HCT116 (cell line): ENCODE measurements at regions not wholly inside any gene's neighbourhood (a gene's known extent, or its start where the extent isn't known, plus 50 kb on each side); places are given as distances from the start of the nearest gene placed in this dataset.

Experiments used
- ATAC-seq: fragments of 200-7000 bp; cut with Tn5 transposase; 2 replicates; pipeline ENCODE4 v1.9.1; 2020; ENCODE audit warnings: mild to moderate bottlenecking, moderate library complexity
- BruUV-seq: library from RNA; stranded (reverse); fragments of 400-500 nt; replicated peaks from 2 replicates; lab custom pipeline; 2021; lab: Mats Ljungman, UMichigan
- CTCF ChIA-PET: fragments of 300-600 bp; sonication (Branson Sonifier 250); formaldehyde crosslinking; loops from one replicate; lab custom pipeline; 2021; ENCODE audit warnings: antibody characterized with exemption; lab: Charles Lee
- POLR2A ChIA-PET: fragments of 300-600, 350-600 bp; sonication (Branson Sonifier 250); formaldehyde crosslinking; loops from one replicate; lab custom pipeline; 2021; ENCODE audit warnings: antibody characterized with exemption; lab: Charles Lee
- RAD21 ChIA-PET, 2 experiments: fragments of 300-600 bp; sonication (Branson Sonifier 250); formaldehyde crosslinking; loops; one replicate each; lab custom pipeline; 2023; ENCODE audit warnings: low total read pairs in 2 of 2; ENCODE audit not compliant: uncharacterized antibody in 2 of 2, unreplicated experiment in 2 of 2, low non-redundant PET in 1 of 2; lab: Charles Lee
- DNase-seq: peaks from one replicate; pipeline ENCODE4 v3.0.0-alpha.2; 2010; ENCODE audit warnings: low read depth, low spot score
- H2AFZ ChIP-seq: fragments of 200-600 bp; shearing (Covaris generic), sonication (generic); 2 replicates; pipeline ENCODE4 v1.6.1; 2017; ENCODE audit warnings: low read depth, mixed run types, mixed read lengths, antibody characterized with exemption, low read length; ENCODE audit not compliant: poor library complexity, severe bottlenecking
- H3K27ac ChIP-seq: 2 replicates; pipeline ENCODE4 v1.5.1; 2012; ENCODE audit warnings: low read depth, low read length
- H3K27me3 ChIP-seq: fragments of 200-600 bp; sonication (generic); 2 replicates; pipeline ENCODE4 v1.6.1; 2016; ENCODE audit warnings: mixed run types, low read length, mixed read lengths; ENCODE audit not compliant: insufficient read depth
- H3K36me3 ChIP-seq, 2 experiments: fragments of 200-500 bp in 1 of 2; fragments of 200-600 bp in 1 of 2; sonication (Bioruptor generic) in 1 of 2; sonication (generic) in 1 of 2; 2 replicates each; pipeline versions ENCODE4 v1.5.1 to v1.6.1; 2014 to 2016; ENCODE audit warnings: low read length in 2 of 2, inconsistent platforms in 1 of 2, mixed read lengths in 1 of 2, mixed run types in 1 of 2; ENCODE audit not compliant: insufficient read depth in 2 of 2, control insufficient read depth in 1 of 2
- H3K4me1 ChIP-seq, 2 experiments: fragments of 200-600 bp in 1 of 2; sonication (generic) in 1 of 2; 2 replicates each; pipeline versions ENCODE4 v1.5.1 to v1.6.1; 2012 to 2017; ENCODE audit warnings: low read length in 2 of 2, inconsistent platforms in 1 of 2, mild to moderate bottlenecking in 1 of 2, mixed read lengths in 1 of 2, mixed run types in 1 of 2, moderate library complexity in 1 of 2; ENCODE audit not compliant: insufficient read depth in 2 of 2, control insufficient read depth in 1 of 2
- H3K4me2 ChIP-seq: fragments of 200-600 bp; sonication (generic); 2 replicates; pipeline ENCODE4 v1.6.1; 2017; ENCODE audit warnings: mixed run types, low read length, mixed read lengths
- H3K4me3 ChIP-seq, 2 experiments: fragments of 200-600 bp in 1 of 2; sonication (generic) in 1 of 2; replicated peaks in 1 of 2; 2 replicates each; pipeline ENCODE4 v1.5.1; 2011 to 2016; ENCODE audit warnings: low read length in 2 of 2, control low read depth in 1 of 2, low read depth in 1 of 2, mild to moderate bottlenecking in 1 of 2, mixed read lengths in 1 of 2, mixed run types in 1 of 2
- H3K79me2 ChIP-seq: fragments of 200-600 bp; sonication (generic); 2 replicates; pipeline ENCODE4 v1.6.1; 2017; ENCODE audit warnings: mild to moderate bottlenecking, mixed run types, low read length, moderate library complexity, mixed read lengths; ENCODE audit not compliant: insufficient read depth
- H3K9ac ChIP-seq: fragments of 200-600 bp; sonication (generic); 2 replicates; pipeline ENCODE4 v1.6.1; 2016; ENCODE audit warnings: low read length, mixed read lengths
- H3K9me2 ChIP-seq: fragments of 200-600 bp; sonication (generic), shearing (Covaris generic); 2 replicates; pipeline ENCODE4 v1.6.1; 2017; ENCODE audit warnings: mixed run types, mild to moderate bottlenecking, moderate library complexity; ENCODE audit not compliant: insufficient read depth
- H3K9me3 ChIP-seq, 2 experiments: fragments of 200-500 bp in 1 of 2; fragments of 200-600 bp in 1 of 2; sonication (Bioruptor generic) in 1 of 2; sonication (generic) in 1 of 2; 2 replicates each; pipeline ENCODE4 v1.6.1; 2014 to 2017; ENCODE audit warnings: low read length in 2 of 2, mixed read lengths in 2 of 2, inconsistent platforms in 1 of 2, low read depth in 1 of 2, mild to moderate bottlenecking in 1 of 2, mixed run types in 1 of 2, moderate library complexity in 1 of 2; ENCODE audit not compliant: control insufficient read depth in 1 of 2, insufficient read depth in 1 of 2
- H4K20me1 ChIP-seq: fragments of 200-600 bp; sonication (generic), shearing (Covaris generic); 2 replicates; pipeline ENCODE4 v1.6.1; 2017; ENCODE audit warnings: mixed run types, mild to moderate bottlenecking, moderate library complexity; ENCODE audit not compliant: insufficient read depth
- ELF1 ChIP-seq: IDR thresholded peaks from 2 replicates; pipeline ENCODE4 v1.6.1; 2012; ENCODE audit warnings: low read depth, borderline replicate concordance
- EZH2phosphoT487 ChIP-seq: fragments of 200-600 bp; IDR thresholded peaks from 2 replicates; pipeline ENCODE4 v1.6.1; 2018; ENCODE audit warnings: antibody characterized with exemption, borderline replicate concordance
- POLR2AphosphoS5 ChIP-seq: IDR thresholded peaks from 2 replicates; pipeline ENCODE4 v1.6.1; 2011; ENCODE audit warnings: mild to moderate bottlenecking, low read depth, low read length, moderate library complexity
- RAD21 ChIP-seq: IDR thresholded peaks from 2 replicates; pipeline ENCODE4 v1.6.1; 2012; ENCODE audit warnings: low read depth, mild to moderate bottlenecking
- SIN3A ChIP-seq: IDR thresholded peaks from 2 replicates; pipeline ENCODE4 v1.6.1; 2012; ENCODE audit warnings: low read depth
- SP1 ChIP-seq: IDR thresholded peaks from 2 replicates; pipeline ENCODE4 v1.6.1; 2012; ENCODE audit warnings: low read depth
- SRF ChIP-seq: IDR thresholded peaks from 2 replicates; pipeline ENCODE4 v1.6.1; 2012; ENCODE audit warnings: low read depth
- TCF7L2 ChIP-seq: IDR thresholded peaks from 2 replicates; pipeline ENCODE4 v1.7.0; 2011; ENCODE audit warnings: borderline replicate concordance, inconsistent platforms; ENCODE audit not compliant: insufficient read depth, insufficient read length; ENCODE audit errors: extremely low read depth
- intact Hi-C: fragments of 100-400 bp; cut with micrococcal nuclease; formaldehyde crosslinking; loops from 2 replicates; pipeline ENCODE4 v1.10.0; 2022
- TF ChIP-seq, protein P1 (sequence below): IDR thresholded peaks from 2 replicates; pipeline ENCODE4 v1.6.1; 2011; ENCODE audit warnings: mild to moderate bottlenecking, low read length, moderate library complexity; ENCODE audit not compliant: insufficient replicate concordance; ENCODE audit errors: extremely low read depth
- TF ChIP-seq, protein P2 (sequence below): IDR thresholded peaks from 2 replicates; pipeline ENCODE4 v1.6.1; 2012
- TF ChIP-seq, protein P3 (sequence below): IDR thresholded peaks from 2 replicates; pipeline ENCODE4 v1.6.1; 2012; ENCODE audit warnings: low read depth
- TF ChIP-seq, protein P4 (sequence below), 3 experiments: fragments of 200-600 bp in 1 of 3; sonication (generic) in 1 of 3; IDR thresholded peaks in 2 of 3; conservative IDR thresholded peaks in 1 of 3; 2 replicates each; pipeline ENCODE4 v1.5.1; 2012 to 2017; ENCODE audit warnings: low read depth in 2 of 3, low read length in 2 of 3, antibody characterized with exemption in 1 of 3, borderline replicate concordance in 1 of 3, control low read depth in 1 of 3, mild to moderate bottlenecking in 1 of 3, mixed read lengths in 1 of 3, mixed run types in 1 of 3, moderate library complexity in 1 of 3; ENCODE audit not compliant: insufficient read depth in 1 of 3

DNA sequence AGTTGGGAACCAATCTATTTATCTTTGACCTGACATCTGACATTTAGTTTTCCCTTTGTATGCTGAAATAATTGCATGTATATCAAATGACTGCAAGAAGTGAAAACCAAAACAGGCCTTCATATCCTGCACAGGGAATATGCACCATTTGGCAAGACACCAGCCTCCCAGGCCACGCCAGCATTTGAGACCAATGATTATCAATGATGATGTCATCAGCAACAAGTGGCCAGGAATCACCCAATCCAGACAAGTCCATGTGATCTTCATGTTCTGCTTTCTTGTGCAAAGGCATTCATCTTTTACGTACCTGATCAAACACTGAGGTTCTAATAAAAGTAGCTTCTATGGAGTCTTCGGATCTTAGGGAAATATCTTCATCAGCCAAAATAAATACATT is 107.4 kb upstream of the TENT5A start:
- no peaks in the 10 kb centered on the region for H3K4me1 ChIP-seq
- no TSS peak for BruUV-seq

More for the DNA sequence above, 107.4 kb upstream of the TENT5A start:
- H3K9me3 ChIP-seq, result no peaks in the 10 kb centered on the region
- RAD21 ChIA-PET, result no interaction called here
- H3K9ac ChIP-seq, result no peak overlapping the region
- H3K4me2 ChIP-seq, result no peak overlapping the region
- POLR2A ChIA-PET, result no interaction called here
- no peak for ATAC-seq
- no peaks in the 10 kb centered on the region for H4K20me1 ChIP-seq
- CTCF ChIA-PET, result no interaction called here
- H3K36me3 ChIP-seq, result no peaks in the 10 kb centered on the region
- no peaks in the 10 kb centered on the region for H3K9me2 ChIP-seq
- no peak for TF ChIP-seq EZH2phosphoT487
- TF ChIP-seq, protein P1, sequence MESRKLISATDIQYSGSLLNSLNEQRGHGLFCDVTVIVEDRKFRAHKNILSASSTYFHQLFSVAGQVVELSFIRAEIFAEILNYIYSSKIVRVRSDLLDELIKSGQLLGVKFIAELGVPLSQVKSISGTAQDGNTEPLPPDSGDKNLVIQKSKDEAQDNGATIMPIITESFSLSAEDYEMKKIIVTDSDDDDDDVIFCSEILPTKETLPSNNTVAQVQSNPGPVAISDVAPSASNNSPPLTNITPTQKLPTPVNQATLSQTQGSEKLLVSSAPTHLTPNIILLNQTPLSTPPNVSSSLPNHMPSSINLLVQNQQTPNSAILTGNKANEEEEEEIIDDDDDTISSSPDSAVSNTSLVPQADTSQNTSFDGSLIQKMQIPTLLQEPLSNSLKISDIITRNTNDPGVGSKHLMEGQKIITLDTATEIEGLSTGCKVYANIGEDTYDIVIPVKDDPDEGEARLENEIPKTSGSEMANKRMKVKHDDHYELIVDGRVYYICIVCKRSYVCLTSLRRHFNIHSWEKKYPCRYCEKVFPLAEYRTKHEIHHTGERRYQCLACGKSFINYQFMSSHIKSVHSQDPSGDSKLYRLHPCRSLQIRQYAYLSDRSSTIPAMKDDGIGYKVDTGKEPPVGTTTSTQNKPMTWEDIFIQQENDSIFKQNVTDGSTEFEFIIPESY, result no peak
- no peak for TF ChIP-seq SIN3A
- TF ChIP-seq TCF7L2, result no peak
- TF ChIP-seq SP1, result no peak
- no peak for TF ChIP-seq ELF1
- TF ChIP-seq, protein P2, sequence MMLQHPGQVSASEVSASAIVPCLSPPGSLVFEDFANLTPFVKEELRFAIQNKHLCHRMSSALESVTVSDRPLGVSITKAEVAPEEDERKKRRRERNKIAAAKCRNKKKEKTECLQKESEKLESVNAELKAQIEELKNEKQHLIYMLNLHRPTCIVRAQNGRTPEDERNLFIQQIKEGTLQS, result no peak
- no peak for TF ChIP-seq POLR2AphosphoS5
- TF ChIP-seq, protein P3, sequence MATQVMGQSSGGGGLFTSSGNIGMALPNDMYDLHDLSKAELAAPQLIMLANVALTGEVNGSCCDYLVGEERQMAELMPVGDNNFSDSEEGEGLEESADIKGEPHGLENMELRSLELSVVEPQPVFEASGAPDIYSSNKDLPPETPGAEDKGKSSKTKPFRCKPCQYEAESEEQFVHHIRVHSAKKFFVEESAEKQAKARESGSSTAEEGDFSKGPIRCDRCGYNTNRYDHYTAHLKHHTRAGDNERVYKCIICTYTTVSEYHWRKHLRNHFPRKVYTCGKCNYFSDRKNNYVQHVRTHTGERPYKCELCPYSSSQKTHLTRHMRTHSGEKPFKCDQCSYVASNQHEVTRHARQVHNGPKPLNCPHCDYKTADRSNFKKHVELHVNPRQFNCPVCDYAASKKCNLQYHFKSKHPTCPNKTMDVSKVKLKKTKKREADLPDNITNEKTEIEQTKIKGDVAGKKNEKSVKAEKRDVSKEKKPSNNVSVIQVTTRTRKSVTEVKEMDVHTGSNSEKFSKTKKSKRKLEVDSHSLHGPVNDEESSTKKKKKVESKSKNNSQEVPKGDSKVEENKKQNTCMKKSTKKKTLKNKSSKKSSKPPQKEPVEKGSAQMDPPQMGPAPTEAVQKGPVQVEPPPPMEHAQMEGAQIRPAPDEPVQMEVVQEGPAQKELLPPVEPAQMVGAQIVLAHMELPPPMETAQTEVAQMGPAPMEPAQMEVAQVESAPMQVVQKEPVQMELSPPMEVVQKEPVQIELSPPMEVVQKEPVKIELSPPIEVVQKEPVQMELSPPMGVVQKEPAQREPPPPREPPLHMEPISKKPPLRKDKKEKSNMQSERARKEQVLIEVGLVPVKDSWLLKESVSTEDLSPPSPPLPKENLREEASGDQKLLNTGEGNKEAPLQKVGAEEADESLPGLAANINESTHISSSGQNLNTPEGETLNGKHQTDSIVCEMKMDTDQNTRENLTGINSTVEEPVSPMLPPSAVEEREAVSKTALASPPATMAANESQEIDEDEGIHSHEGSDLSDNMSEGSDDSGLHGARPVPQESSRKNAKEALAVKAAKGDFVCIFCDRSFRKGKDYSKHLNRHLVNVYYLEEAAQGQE, result no peak
- TF ChIP-seq RAD21, result no peak
- TF ChIP-seq SRF, result no peak
- TF ChIP-seq, protein P4, sequence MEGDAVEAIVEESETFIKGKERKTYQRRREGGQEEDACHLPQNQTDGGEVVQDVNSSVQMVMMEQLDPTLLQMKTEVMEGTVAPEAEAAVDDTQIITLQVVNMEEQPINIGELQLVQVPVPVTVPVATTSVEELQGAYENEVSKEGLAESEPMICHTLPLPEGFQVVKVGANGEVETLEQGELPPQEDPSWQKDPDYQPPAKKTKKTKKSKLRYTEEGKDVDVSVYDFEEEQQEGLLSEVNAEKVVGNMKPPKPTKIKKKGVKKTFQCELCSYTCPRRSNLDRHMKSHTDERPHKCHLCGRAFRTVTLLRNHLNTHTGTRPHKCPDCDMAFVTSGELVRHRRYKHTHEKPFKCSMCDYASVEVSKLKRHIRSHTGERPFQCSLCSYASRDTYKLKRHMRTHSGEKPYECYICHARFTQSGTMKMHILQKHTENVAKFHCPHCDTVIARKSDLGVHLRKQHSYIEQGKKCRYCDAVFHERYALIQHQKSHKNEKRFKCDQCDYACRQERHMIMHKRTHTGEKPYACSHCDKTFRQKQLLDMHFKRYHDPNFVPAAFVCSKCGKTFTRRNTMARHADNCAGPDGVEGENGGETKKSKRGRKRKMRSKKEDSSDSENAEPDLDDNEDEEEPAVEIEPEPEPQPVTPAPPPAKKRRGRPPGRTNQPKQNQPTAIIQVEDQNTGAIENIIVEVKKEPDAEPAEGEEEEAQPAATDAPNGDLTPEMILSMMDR (IDR thresholded peaks at IDR 0.05 in 2 of 3, conservative IDR thresholded peaks at IDR 0.05 in 1 of 3; ENCODE audit: borderline replicate concordance in 1 of 3, insufficient read depth in 1 of 3, low read depth in 2 of 3, low read length in 2 of 3), result no peak
- intact Hi-C loops, result no loop called here
- H2AFZ ChIP-seq, result no peak overlapping the region
- H3K27me3 ChIP-seq, result no peaks in the 10 kb centered on the region
- DNase-seq, result no peak
- no peak overlapping the region for H3K4me3 ChIP-seq
- H3K27ac ChIP-seq, result no peak overlapping the region
- H3K79me2 ChIP-seq, result no peaks in the 10 kb centered on the region
